HG02763 (cell line): ENCODE measurements at regions not wholly inside any gene's neighbourhood (a gene's known extent, or its start where the extent isn't known, plus 50 kb on each side); places are given as distances from the start of the nearest gene placed in this dataset.

Experiments used
- ATAC-seq: cut with Tn5 transposase; IDR thresholded peaks from one replicate; pipeline ENCODE4 v1.9.1; 2021; ENCODE audit warnings: mild to moderate bottlenecking, moderate library complexity; ENCODE audit not compliant: unreplicated experiment

- no peak for ATAC-seq
Observed at GRCh38 chr2:216911886-216912285, 52.0 kb upstream of the TNP1 start.

- ATAC-seq: no peak
Observed at GRCh38 chr2:216911008-216911407, 51.1 kb upstream of the TNP1 start.

- no peak for ATAC-seq
Observed at GRCh38 chr2:216909541-216910210, 49.8 kb upstream of the TNP1 start.
